ENCODE measurements at regions not wholly inside any gene's neighbourhood (a gene's known extent, or its start where the extent isn't known, plus 50 kb on each side); places are given as distances from the start of the nearest gene placed in this dataset.

- no peak for TF ChIP-seq CTCF (conservative IDR thresholded peaks at IDR 0.05)
- no peak for TF ChIP-seq ZFX (IDR thresholded peaks at IDR 0.05)
Observed at GRCh38 chr10:29140991-29141390, 147.9 kb upstream of the LYZL1 start.
